A673 (cell line): ENCODE measurements at regions not wholly inside any gene's neighbourhood (a gene's known extent, or its start where the extent isn't known, plus 50 kb on each side); places are given as distances from the start of the nearest gene placed in this dataset.

Experiments
- BruUV-seq: library from RNA; stranded (reverse); fragments of 400-500 nt; replicated peaks from 2 replicates; lab custom pipeline; 2021; lab: Mats Ljungman, UMichigan
- CTCF ChIA-PET: fragments of 300-600 bp; sonication (Branson Sonifier 250); formaldehyde crosslinking; loops from one replicate; lab custom pipeline; 2022; ENCODE audit warnings: antibody characterized with exemption; lab: Charles Lee
- POLR2A ChIA-PET: fragments of 300-600 bp; sonication (Branson Sonifier 250); formaldehyde crosslinking; loops from one replicate; lab custom pipeline; 2022; ENCODE audit warnings: antibody characterized with exemption; ENCODE audit not compliant: low non-redundant PET; lab: Charles Lee
- DNase-seq: peaks from one replicate; pipeline ENCODE4 v3.0.0-alpha.2; 2015; ENCODE audit warnings: low spot score
- H3K27ac ChIP-seq: fragments of 200-600 bp; sonication (generic); 2 replicates; pipeline ENCODE4 v1.5.1; 2016; ENCODE audit warnings: mixed run types, low read depth, mild to moderate bottlenecking, mixed read lengths, antibody characterized with exemption, low read length; ENCODE audit not compliant: poor library complexity, severe bottlenecking
- H3K27me3 ChIP-seq: fragments of 200-600 bp; sonication (generic); replicated peaks from 2 replicates; pipeline ENCODE4 v1.6.1; 2017; ENCODE audit warnings: mixed run types, low read depth, mild to moderate bottlenecking, mixed read lengths, antibody characterized with exemption, low read length; ENCODE audit not compliant: insufficient read depth, poor library complexity
- H3K36me3 ChIP-seq: fragments of 200-600 bp; sonication (generic); 2 replicates; pipeline ENCODE4 v1.6.1; 2016; ENCODE audit warnings: mixed run types, mild to moderate bottlenecking, mixed read lengths, antibody characterized with exemption, low read length; ENCODE audit not compliant: insufficient read depth, poor library complexity, severe bottlenecking
- H3K4me1 ChIP-seq: fragments of 200-600 bp; sonication (generic); 2 replicates; pipeline ENCODE4 v1.6.1; 2017; ENCODE audit warnings: mixed run types, mild to moderate bottlenecking, mixed read lengths, antibody characterized with exemption, low read length; ENCODE audit not compliant: insufficient read depth, poor library complexity, severe bottlenecking
- H3K4me3 ChIP-seq: fragments of 200-600 bp; sonication (generic); 2 replicates; pipeline ENCODE4 v1.5.1; 2016; ENCODE audit warnings: low read depth, mixed run types, mild to moderate bottlenecking, mixed read lengths, low read length; ENCODE audit not compliant: poor library complexity, severe bottlenecking
- H3K9me3 ChIP-seq: fragments of 200-600 bp; sonication (generic); 2 replicates; pipeline ENCODE4 v1.6.1; 2016; ENCODE audit warnings: mixed run types, low read depth, mild to moderate bottlenecking, mixed read lengths, antibody characterized with exemption, low read length; ENCODE audit not compliant: poor library complexity, severe bottlenecking
- EZH2 ChIP-seq: fragments of 200-600 bp; sonication (generic); IDR thresholded peaks from 2 replicates; pipeline ENCODE4 v1.6.1; 2017; ENCODE audit warnings: borderline replicate concordance, low read depth, mild to moderate bottlenecking, mixed read lengths, antibody characterized with exemption, low read length; ENCODE audit not compliant: poor library complexity, severe bottlenecking
- intact Hi-C: fragments of 100-400 bp; cut with micrococcal nuclease; formaldehyde crosslinking; loops from one replicate; pipeline ENCODE4 v1.10.0; 2022; ENCODE audit not compliant: unreplicated experiment
- TF ChIP-seq, protein P1 (sequence below): fragments of 300-800, 200-600 bp; sonication (generic); conservative IDR thresholded peaks from 2 replicates; pipeline ENCODE4 v1.5.1; 2017; ENCODE audit warnings: low read depth, mild to moderate bottlenecking, antibody characterized with exemption, low read length, moderate library complexity, mixed read lengths

DNA sequence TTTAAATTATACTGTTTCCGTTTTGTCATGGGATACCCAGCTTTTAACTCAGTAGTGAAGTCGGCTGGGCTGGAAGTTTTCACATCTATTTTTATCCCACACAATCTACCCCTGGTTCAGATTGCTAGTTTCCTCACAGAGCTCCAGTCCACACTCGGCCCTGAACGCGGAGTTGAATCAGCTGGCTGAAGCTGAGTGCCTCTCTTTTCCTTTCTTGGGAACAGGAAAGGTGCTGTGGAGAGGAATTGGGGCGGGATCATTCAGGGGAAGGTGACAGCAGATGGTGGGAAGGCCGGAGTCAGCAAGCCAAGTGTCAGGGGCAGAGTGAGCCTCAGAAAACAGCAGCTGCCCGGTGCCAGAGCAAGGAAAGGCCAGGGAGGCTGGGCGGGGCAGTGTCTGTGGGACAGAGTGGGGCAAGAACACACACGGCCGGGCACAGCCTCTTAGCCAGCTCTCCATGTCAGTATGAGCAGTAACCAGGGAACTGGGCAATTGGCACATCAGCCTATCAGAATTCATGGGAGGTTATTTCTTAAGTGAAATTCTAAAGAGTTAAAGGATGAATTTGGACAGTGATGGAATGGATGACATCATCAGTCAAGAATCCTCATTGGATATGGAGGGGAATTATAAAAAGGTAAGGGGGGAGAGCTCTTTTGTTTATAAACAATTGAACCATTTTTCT, 135.7 kb upstream of the IL12A start:
- Histone ChIP-seq H3K27me3 (no peaks in the 10 kb centered on the region), H3K4me1 (peaks cover 4% of the 10 kb centered on the region), H3K4me3 (no peak overlapping the region), H3K9me3 (no peaks in the 10 kb centered on the region), H3K36me3 (no peaks in the 10 kb centered on the region), H3K27ac (no peak overlapping the region)
- TF ChIP-seq, protein P1, sequence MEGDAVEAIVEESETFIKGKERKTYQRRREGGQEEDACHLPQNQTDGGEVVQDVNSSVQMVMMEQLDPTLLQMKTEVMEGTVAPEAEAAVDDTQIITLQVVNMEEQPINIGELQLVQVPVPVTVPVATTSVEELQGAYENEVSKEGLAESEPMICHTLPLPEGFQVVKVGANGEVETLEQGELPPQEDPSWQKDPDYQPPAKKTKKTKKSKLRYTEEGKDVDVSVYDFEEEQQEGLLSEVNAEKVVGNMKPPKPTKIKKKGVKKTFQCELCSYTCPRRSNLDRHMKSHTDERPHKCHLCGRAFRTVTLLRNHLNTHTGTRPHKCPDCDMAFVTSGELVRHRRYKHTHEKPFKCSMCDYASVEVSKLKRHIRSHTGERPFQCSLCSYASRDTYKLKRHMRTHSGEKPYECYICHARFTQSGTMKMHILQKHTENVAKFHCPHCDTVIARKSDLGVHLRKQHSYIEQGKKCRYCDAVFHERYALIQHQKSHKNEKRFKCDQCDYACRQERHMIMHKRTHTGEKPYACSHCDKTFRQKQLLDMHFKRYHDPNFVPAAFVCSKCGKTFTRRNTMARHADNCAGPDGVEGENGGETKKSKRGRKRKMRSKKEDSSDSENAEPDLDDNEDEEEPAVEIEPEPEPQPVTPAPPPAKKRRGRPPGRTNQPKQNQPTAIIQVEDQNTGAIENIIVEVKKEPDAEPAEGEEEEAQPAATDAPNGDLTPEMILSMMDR: no peak
- TF ChIP-seq EZH2: no peak
- intact Hi-C loops: no loop called here
- no peak for DNase-seq
- BruUV-seq: no TSS peak
- ChIA-PET POLR2A (no interaction called here), CTCF (interaction anchor here (0.7 kb wide), 1 partner anchor 16 kb away, joined by 4 read pairs; no protein-coding TSS in a partner anchor)

DNA sequence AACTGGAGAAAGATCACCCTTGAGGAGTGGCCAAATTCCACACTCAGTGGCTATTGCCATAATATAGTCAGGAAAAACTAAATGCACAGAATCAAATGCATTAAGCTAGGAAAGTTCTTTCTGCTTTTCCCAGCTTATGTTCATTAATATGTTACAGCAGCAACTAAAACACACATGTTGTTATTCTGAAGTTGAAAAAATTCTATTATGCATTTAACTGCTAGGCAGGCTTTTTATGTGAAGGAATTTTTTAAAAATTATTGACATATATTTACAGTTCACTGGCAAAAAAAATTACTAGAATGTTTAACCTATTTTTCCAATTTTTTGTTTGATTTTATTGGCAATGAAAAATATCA, 135.2 kb upstream of the IL12A start:
- Histone ChIP-seq H3K27ac (no peak overlapping the region), H3K9me3 (no peaks in the 10 kb centered on the region), H3K4me3 (no peak overlapping the region), H3K27me3 (no peaks in the 10 kb centered on the region), H3K4me1 (peaks cover 4% of the 10 kb centered on the region), H3K36me3 (no peaks in the 10 kb centered on the region)
- TF ChIP-seq, protein P1: no peak
- TF ChIP-seq EZH2: no peak
- CTCF ChIA-PET: no interaction called here
- POLR2A ChIA-PET: no interaction called here
- DNase-seq: no peak
- intact Hi-C loops: no loop called here
- BruUV-seq: no TSS peak

DNA sequence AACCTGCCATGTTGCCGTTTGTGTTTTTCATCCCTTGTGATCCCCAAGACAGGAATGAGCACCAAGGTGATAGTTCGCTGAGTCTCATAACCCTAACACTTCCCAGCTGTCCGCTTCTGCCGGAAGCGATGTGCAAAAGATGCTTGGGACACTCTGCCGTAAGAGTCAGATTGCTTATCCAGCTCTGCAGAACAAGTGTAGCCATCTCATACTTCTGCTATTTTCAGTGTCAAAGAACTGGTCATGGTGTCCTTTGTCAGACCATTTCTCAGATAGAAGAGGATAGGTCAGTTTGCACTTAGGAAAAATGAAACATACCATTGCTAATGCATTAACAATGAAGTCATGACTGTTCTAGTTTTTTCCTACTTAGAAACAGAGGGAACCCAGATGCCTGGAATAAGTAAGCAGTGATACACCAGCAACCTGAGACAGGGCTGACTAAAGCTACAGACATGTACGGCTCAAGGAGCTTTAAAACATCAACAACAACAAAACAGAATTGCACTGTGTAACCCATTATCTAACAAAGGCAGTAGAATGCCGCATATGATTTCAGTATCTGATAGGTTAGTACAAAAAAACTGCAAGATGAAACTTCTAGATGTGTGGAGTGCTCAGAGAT, 134.0 kb upstream of the IL12A start:
- Histone ChIP-seq H3K4me1 (peaks cover 4% of the 10 kb centered on the region), H3K27ac (no peak overlapping the region), H3K9me3 (no peaks in the 10 kb centered on the region), H3K36me3 (no peaks in the 10 kb centered on the region), H3K4me3 (no peak overlapping the region), H3K27me3 (no peaks in the 10 kb centered on the region)
- TF ChIP-seq, protein P1: no peak
- no peak for TF ChIP-seq EZH2
- no TSS peak for BruUV-seq
- ChIA-PET POLR2A (interaction anchor here (0.6 kb wide), 1 partner anchor 11 kb away, joined by 3 read pairs; no protein-coding TSS in a partner anchor), CTCF (no interaction called here)
- DNase-seq: no peak
- intact Hi-C loops: no loop called here
